HG02798 (cell line): ENCODE measurements at regions not wholly inside any gene's neighbourhood (a gene's known extent, or its start where the extent isn't known, plus 50 kb on each side); places are given as distances from the start of the nearest gene placed in this dataset.

Source experiments
- ATAC-seq: cut with Tn5 transposase; IDR thresholded peaks from one replicate; pipeline ENCODE4 v1.9.1; 2021; ENCODE audit warnings: mild to moderate bottlenecking; ENCODE audit not compliant: unreplicated experiment, poor library complexity

- no peak for ATAC-seq
These were observed 304.1 kb upstream of the ZNF32 start for GRCh38 chr10:43952760-43953159.

- ATAC-seq, result no peak
These were observed 300.7 kb upstream of the ZNF32 start for GRCh38 chr10:43949351-43949750.

GRCh38 chr10:43946445-43946844 lies 297.8 kb upstream of the ZNF32 start:
- ATAC-seq, result no peak

GRCh38 chr10:43945908-43946307 lies 297.2 kb upstream of the ZNF32 start:
- ATAC-seq, result no peak

GRCh38 chr10:43945094-43945730 lies 296.5 kb upstream of the ZNF32 start:
- no peak for ATAC-seq

- no peak for ATAC-seq
These were observed 295.9 kb upstream of the ZNF32 start for GRCh38 chr10:43944381-43945093.

- ATAC-seq, result no peak
These were observed 295.2 kb upstream of the ZNF32 start for GRCh38 chr10:43943818-43944360.

- no peak for ATAC-seq
These were observed 294.6 kb upstream of the ZNF32 start for GRCh38 chr10:43943119-43943817.

GRCh38 chr10:43942096-43942850 lies 293.6 kb upstream of the ZNF32 start:
- ATAC-seq, result no peak

GRCh38 chr10:43940898-43941837 lies 292.5 kb upstream of the ZNF32 start:
- ATAC-seq, result no peak

GRCh38 chr10:43939939-43940820 lies 291.5 kb upstream of the ZNF32 start:
- peak; percentile 64 for ATAC-seq

- ATAC-seq, result peak; percentile 21
These were observed 290.8 kb upstream of the ZNF32 start for GRCh38 chr10:43939389-43939938.

GRCh38 chr10:43938810-43939209 lies 290.1 kb upstream of the ZNF32 start:
- ATAC-seq, result no peak

GRCh38 chr10:43931308-43931930 lies 282.7 kb upstream of the ZNF32 start:
- no peak for ATAC-seq

GRCh38 chr10:43930777-43931176 lies 282.1 kb upstream of the ZNF32 start:
- no peak for ATAC-seq

- no peak for ATAC-seq
These were observed 281.6 kb upstream of the ZNF32 start for GRCh38 chr10:43930243-43930642.

- ATAC-seq, result no peak
These were observed 280.4 kb upstream of the ZNF32 start for GRCh38 chr10:43929122-43929521.
